ENCODE measurements at regions not wholly inside any gene's neighbourhood (a gene's known extent, or its start where the extent isn't known, plus 50 kb on each side); places are given as distances from the start of the nearest gene placed in this dataset.

DNA sequence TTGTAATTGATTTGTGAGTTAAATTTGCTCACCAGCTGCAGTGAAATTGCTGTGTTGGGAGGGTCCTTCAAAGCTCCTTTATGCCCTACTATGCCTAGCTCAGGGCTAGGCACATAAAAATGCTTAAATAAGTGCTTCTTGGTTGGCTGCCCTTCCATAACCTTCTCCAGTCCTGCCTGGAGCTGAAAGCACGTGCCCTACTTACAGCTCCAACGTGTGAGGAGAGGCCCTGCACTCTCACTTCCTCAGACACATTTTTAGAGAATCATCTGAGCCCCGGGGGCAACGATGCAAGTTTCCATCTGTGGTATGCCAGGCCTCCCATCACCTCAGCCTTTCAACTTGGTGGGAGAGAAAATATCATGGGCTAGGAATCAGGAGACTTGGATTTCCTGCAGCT is 202.7 kb downstream of the BCL11A start (continued):
- TF ChIP-seq CHD7 (IDR thresholded peaks at IDR 0.05; ENCODE audit: insufficient replicate concordance, low read length) (no peak), ZNF274 (IDR thresholded peaks at IDR 0.05; ENCODE audit: borderline replicate concordance, extremely low read depth, low read length) (no peak), CHD1 (IDR thresholded peaks at IDR 0.05; ENCODE audit: low read depth, low read length) (no peak), RXRA (IDR thresholded peaks at IDR 0.05; ENCODE audit: insufficient read depth, low read depth, low read length) (no peak), RAD21 (IDR thresholded peaks at IDR 0.05 in 1 of 2, conservative IDR thresholded peaks at IDR 0.05 in 1 of 2; ENCODE audit: low read depth in 2 of 2, low read length in 2 of 2) (no peak), SAP30 (IDR thresholded peaks at IDR 0.05; ENCODE audit: insufficient read depth, insufficient replicate concordance, low read length) (no peak), EP300 (IDR thresholded peaks at IDR 0.05; ENCODE audit: borderline replicate concordance in 1 of 2, low read depth in 2 of 2, low read length in 2 of 2) (no peak)
